Loucy (cell line): ENCODE measurements at regions not wholly inside any gene's neighbourhood (a gene's known extent, or its start where the extent isn't known, plus 50 kb on each side); places are given as distances from the start of the nearest gene placed in this dataset.

Experiments used
- EZH2phosphoT487 ChIP-seq: fragments of 200-600 bp; IDR thresholded peaks from 2 replicates; pipeline ENCODE4 v1.6.1; 2018; ENCODE audit warnings: antibody characterized with exemption, mild to moderate bottlenecking, moderate library complexity, borderline replicate concordance
- TF ChIP-seq, protein P1 (sequence below): fragments of 200-600 bp; sonication (generic); conservative IDR thresholded peaks from 2 replicates; pipeline ENCODE4 v1.5.1; 2014; ENCODE audit warnings: mild to moderate bottlenecking, antibody characterized with exemption, low read length

DNA sequence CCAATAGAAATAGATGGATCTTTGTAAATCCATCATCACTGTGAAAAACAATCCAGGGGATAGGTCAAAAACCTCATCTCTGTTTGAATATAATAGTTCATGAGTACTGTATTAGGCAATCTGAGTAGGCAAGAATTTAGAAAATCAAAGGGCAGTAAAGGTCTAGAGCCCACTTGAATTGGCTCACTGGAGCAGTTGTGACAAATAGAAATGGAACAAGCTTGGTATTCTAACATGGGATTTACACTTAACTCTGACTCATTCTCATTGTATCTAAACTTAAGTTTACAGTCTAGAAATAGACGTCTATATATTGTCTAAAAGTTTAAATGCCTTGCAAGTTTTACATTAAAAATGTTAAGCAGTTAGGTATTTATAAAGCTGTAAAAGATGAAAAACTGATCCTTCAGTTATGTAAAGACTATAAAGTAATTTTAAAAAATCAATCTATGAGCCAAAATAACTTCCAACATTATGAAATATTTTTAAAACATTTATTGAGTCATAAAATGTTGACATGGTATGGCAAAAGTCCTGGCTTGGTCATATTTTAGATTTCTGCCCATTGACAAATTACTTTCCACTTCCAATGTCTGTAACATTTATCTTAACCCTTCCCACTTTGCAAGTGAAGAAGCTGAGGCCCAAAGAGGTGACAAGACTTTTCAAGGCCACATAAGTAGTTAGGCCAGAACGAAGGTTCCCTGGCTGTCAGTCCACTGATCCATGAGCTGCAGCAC, 203.7 kb upstream of the NREP start:
- TF ChIP-seq, protein P1, sequence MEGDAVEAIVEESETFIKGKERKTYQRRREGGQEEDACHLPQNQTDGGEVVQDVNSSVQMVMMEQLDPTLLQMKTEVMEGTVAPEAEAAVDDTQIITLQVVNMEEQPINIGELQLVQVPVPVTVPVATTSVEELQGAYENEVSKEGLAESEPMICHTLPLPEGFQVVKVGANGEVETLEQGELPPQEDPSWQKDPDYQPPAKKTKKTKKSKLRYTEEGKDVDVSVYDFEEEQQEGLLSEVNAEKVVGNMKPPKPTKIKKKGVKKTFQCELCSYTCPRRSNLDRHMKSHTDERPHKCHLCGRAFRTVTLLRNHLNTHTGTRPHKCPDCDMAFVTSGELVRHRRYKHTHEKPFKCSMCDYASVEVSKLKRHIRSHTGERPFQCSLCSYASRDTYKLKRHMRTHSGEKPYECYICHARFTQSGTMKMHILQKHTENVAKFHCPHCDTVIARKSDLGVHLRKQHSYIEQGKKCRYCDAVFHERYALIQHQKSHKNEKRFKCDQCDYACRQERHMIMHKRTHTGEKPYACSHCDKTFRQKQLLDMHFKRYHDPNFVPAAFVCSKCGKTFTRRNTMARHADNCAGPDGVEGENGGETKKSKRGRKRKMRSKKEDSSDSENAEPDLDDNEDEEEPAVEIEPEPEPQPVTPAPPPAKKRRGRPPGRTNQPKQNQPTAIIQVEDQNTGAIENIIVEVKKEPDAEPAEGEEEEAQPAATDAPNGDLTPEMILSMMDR: no peak
- no peak for TF ChIP-seq EZH2phosphoT487
